H1 (cell line): ENCODE measurements at regions not wholly inside any gene's neighbourhood (a gene's known extent, or its start where the extent isn't known, plus 50 kb on each side); places are given as distances from the start of the nearest gene placed in this dataset.

Experiments
- NRF1 ChIP-seq: IDR thresholded peaks from 2 replicates; pipeline ENCODE4 v1.6.1; 2011; ENCODE audit warnings: mild to moderate bottlenecking, low read depth, low read length, improper control_type of control experiment
- SRF ChIP-seq: IDR thresholded peaks from 2 replicates; pipeline ENCODE4 v1.6.1; 2011; ENCODE audit warnings: mild to moderate bottlenecking, low read depth, low read length, moderate library complexity
- TCF12 ChIP-seq: IDR thresholded peaks from 2 replicates; pipeline ENCODE4 v1.6.1; 2011; ENCODE audit warnings: low read depth, mild to moderate bottlenecking, low read length

GRCh38 chr6:2542858-2543218, 207.9 kb downstream of the MYLK4 start (continued):
- TF ChIP-seq SRF (no peak), NRF1 (no peak), TCF12 (no peak)
